T1000 (cell line): ENCODE measurements at regions not wholly inside any gene's neighbourhood (a gene's known extent, or its start where the extent isn't known, plus 50 kb on each side); places are given as distances from the start of the nearest gene placed in this dataset.

Source experiments
- DNase-seq: peaks from one replicate; lab custom pipeline; 2025; ENCODE audit warnings: mixed read lengths; lab: John Stamatoyannopoulos, UW

DNA sequence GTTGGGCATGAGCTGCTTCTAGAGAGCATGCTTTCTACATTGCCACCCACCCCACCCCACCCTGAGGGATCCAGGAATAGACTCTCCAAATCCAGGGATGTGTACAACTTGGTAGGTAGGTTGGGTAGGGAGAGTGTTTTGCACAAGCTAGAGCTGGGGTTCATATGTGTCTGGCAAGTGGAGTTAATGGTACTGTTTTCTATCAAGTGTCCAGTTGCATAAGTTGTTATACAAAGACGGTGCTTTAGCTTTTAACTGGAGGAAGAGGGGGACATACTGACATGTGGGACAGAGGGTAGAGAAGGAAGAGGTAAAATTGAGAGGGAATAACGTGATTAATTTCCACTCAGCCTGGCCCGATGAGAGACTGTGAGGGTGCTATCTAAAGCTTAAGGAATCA, 51.0 kb upstream of the TNC start:
- DNase-seq = no peak

DNA sequence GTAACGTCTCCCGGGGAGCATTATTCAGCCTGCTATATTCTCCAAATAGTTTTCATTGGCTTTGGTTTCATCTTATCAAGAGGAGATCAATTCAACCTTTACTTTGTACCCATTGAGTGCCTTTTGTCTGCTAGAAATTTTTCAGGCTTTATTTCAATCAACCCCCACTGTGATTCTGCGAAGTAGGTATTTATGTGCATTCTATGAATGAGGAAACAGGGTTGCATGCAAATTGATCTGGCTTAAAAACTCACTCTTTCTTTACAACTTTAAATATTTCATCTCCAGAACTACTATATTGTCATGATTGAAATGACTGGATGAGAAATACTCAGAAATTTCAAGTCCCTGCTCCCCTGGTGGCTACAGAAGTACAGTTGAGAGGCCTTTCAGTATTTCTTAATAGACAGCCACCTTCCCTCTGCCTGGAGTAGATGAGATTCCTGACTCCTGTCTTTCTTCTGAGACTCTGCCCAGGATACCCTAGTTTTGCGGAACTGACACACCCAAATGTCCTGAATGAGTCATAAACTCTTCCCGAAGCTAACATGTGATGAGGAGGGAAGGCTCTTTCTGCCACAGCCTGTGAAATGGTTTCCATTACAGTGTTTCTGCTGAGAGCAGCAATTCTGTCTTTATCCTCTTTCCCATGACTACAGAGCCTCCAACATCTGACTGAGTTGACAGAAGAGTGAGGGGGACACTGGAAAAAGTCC, 52.6 kb upstream of the TNC start:
- DNase-seq = no peak

DNA sequence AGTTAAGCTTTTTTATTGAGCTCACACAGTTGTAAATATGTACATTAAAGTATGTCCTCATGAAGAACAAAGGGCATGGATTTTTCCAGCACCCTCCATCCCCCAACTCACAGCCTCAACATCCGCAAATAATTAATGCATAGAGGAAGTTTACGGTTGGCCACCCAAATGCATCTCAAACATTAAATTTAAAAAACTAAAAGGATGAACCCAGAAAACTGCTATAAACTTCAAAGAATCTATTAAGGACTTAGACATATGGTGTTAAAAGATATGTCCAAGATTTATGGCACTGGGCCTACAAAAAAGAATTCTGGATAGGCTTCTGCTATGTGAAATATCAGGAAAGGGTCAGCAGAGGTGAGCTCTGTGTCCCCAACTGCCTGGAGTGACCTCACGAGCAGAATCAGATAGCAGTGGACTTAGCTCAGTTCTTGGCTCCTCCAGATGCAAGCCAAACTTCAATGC, 54.0 kb upstream of the TNC start:
- DNase-seq = no peak

DNA sequence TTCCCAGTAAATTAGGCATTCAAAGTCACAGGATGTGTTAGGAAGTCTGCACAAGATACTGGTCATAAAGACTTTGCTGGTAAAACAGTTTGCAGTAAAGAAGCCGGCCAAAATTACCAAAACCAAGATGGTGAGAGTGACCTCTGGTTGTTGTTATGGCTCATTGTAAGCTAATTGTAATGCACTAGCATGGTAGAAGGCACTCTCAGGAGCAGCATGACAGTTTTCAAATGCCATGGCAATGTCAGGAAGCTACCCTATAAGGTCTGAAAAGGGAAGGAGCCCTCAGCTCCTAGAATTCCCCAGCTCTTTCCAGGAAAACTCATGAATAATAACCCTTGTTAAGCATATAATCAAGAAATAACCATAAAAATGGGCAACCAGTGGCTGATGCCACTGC, 64.3 kb upstream of the TNC start:
- no peak for DNase-seq

DNA sequence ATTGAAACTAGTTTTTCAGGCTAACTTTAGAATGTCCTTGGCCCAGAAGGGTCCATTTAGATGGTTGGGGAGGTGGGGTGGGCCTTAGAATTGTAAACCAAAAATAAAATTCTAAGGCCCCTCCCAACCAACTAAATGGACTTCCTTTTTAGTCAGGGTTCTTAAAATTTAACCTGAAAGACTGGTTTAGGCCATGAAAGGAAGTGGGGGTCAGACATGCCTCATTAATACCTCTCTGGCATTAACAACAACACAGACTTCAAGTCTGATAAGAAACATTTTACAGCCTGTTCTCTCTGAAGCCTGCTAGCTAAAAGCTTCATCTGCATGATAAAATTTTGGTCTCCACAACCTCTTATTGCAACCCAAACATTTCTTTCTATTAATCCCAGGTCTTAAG, 65.5 kb upstream of the TNC start:
- no peak for DNase-seq

- DNase-seq = no peak
Observed at GRCh38 chr9:115189686-115190085, 71.7 kb upstream of the TNC start.

DNA sequence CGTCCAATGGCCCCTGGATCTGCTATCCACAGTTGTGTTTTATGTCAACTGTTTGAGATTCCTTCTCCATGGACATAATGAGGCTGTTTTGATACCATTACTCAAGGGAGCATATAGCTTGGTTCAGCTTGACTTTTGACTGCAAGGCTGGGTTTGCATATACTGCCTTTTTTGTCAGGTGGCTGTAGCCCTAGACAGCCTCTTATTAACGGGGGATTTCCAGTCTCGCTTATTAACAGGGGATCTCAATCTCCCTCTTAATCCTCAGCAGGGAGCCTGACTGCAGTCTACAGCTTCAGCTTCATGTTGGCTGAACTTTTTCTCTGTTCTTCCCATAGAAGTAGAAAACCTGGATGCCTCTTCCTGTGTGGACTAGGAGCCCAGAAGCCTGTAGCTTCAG, 73.7 kb upstream of the TNC start:
- no peak for DNase-seq

DNA sequence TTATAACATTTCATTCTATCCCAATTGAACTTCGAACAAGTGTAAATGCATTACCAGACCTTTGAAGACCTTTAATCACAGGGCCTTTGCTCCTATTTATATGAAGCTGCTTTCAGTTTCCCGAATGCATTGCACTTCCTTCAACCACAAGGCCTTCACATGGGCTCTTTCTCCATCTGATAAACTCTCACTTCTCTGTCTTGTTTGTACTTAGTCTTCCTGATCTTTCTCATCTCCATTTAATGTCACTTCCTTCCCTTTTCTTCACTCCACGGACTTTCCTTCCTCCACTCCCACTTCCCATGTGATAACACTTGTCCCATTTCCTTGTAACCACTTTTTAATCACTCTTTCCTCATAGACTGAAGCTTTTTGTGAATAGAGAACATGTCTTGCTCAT, 74.3 kb upstream of the TNC start:
- DNase-seq = no peak

DNA sequence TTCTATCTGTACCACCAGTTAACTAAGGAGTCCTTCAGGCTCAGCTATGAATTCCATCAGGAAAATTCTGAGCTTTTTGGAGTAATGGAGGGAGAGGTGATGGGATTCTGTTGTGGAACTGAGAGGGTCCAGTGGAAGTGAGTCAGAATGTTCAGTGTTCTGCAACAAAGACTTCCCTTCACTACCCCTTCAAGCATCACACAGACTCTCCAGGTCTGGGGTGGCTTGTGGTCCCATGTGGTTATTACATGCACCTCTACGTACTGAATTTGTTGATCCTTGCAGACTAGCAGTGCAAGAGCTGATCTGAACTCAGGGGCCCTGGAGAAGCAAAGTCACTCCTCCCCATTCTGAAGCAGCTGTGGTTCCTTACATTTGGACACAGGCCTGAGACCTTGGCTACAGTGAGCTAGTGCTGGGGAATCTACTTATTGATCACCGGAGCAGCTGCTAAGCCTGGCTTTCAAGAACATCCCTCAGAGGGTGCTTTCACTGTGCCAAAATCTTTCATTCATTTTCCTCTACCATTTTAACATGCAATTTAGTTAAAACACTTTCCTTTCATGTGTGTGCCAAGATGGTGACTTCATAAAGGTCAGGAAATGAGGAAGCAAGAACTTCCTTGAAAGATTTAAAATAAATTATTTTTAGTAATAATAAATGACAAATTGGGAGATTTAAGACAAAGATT, 75.0 kb upstream of the TNC start:
- DNase-seq = no peak

- DNase-seq = no peak
Observed at GRCh38 chr9:115193777-115194176, 75.8 kb upstream of the TNC start.

DNA sequence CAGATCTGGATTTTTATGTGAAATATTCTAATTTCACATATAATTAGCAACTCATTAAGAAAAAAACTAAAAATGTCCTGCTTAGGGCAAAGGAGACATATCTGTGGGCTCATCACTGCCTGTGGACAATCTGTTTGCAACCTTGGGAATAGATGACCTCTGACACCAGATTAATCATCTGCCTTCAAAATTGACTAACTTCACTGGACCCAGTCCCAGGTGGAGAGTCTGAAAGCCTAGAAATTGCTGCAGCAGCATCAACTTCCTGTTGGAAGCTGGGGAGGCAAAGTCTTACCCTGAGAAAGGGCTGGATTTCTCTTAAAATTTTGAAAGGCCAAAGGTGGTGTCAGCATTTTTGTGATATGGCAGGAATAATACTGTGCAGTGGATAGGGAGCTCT, 76.3 kb upstream of the TNC start:
- no peak for DNase-seq

DNA sequence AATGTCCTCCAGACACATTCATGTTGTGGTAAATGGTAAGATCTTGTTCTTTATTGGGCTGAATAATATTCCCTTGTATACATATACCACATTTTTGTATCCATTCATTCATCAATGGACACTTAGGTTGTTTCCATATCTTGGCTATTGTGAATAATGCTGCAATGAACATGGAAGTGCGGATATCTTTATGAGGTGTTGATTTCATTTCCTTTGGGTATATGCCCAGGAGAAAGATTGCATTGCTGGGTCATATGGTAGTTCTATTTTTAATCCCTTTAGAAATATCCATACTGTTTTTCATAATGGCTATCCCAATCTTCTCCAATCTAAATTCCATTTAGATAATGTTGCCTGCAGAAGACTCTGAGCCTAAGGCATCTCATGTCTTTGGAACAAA, 78.0 kb upstream of the TNC start:
- DNase-seq = no peak

GRCh38 chr9:115196919-115197318, 79.0 kb upstream of the TNC start:
- DNase-seq = no peak

DNA sequence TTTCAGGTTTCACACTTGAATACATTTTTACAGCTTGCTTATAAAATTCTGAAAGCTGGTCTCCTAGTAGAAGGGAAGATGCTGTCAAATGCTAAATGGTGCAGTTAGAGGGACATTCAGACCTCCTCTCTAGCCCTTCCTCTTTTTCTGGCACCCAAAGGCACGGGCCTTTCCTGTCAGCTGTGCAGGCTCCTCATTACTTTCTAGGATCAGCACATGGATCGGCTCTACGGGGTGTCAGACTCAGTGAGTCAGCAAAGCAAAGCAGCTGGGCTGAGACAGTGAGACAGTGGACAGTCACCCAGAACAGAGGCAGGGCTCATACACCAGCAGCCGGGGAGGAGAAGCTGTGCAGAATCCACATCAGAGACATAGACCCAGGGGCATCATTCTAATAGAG, 80.0 kb upstream of the TNC start:
- no peak for DNase-seq

DNA sequence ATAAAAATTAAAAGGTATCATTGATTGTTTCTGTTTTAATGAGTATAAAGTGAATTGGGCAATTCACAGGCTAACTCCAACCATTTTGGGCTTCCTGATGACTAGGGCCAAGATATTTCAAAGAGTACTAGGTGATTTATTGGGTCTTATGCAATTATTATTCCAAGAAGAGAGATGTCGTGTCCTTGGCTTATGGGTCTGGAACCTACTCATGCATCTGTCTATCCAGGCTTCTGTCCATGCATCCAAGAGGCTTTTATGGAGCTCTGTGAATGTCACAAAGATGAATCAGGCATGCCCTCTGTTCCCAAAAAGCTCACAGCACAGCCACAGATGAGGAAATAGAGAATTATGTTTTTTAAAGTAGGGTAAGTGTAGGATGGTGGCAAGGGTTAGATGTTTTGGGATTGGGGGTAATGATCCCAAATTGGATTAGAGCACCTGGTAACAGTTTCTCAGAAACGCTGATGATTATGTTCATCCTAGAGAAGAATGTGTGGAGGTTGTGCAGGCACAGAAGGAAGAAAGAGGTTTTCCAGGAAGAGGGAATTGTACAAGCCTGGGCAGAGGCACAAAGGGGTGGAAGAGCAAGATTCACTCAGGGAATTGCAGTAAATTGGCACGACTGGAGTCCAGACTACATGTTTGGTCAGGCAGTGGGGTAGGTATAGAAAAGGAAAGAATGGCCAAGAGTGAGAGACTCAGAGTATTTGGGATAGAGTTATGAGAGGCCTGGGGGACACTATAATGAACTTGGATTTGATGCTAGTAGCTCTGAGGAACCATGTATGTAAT, 83.0 kb upstream of the TNC start:
- DNase-seq = no peak

GRCh38 chr9:115202181-115202580, 84.2 kb upstream of the TNC start:
- DNase-seq = no peak

- DNase-seq = no peak
Observed at GRCh38 chr9:115202960-115203751, 85.2 kb upstream of the TNC start.

- no peak for DNase-seq
Observed at GRCh38 chr9:115204904-115205453, 87.0 kb upstream of the TNC start.

- no peak for DNase-seq
Observed at GRCh38 chr9:115207003-115207836, 89.3 kb upstream of the TNC start.

- no peak for DNase-seq
Observed at GRCh38 chr9:115208501-115208900, 90.5 kb upstream of the TNC start.
